Memory B cell (primary cell): ENCODE measurements at regions not wholly inside any gene's neighbourhood (a gene's known extent, or its start where the extent isn't known, plus 50 kb on each side); places are given as distances from the start of the nearest gene placed in this dataset.
"Not testable (repeated sequence)": the region's sequence is repeated elsewhere in the genome, so short reads cannot be mapped to it uniquely, and the experiment has no call there.

Source experiments
- ATAC-seq: fragments of 150-1000 bp; cut with Tn5 transposase; 2 replicates; pipeline ENCODE4 v1.10.0; 2021; ENCODE audit warnings: low read depth, mild to moderate bottlenecking, moderate library complexity
- DNase-seq, 2 donors: peaks; one replicate each; pipeline ENCODE4 v3.0.0; 2022; ENCODE audit warnings: low spot score in 2 of 2
- H3K27ac Mint-ChIP-seq: one replicate; pipeline ENCODE4 v1.8.0; 2022; ENCODE audit warnings: mild to moderate bottlenecking, moderate library complexity, mixed read lengths
- H3K27me3 Mint-ChIP-seq: one replicate; pipeline ENCODE4 v1.8.0; 2022; ENCODE audit warnings: mixed read lengths
- H3K36me3 Mint-ChIP-seq: one replicate; pipeline ENCODE4 v1.8.0; 2022; ENCODE audit warnings: mild to moderate bottlenecking, mixed read lengths
- H3K4me1 Mint-ChIP-seq: one replicate; pipeline ENCODE4 v1.8.0; 2022; ENCODE audit warnings: mixed read lengths
- H3K4me3 Mint-ChIP-seq: one replicate; pipeline ENCODE4 v1.8.0; 2022; ENCODE audit warnings: mild to moderate bottlenecking, moderate library complexity, mixed read lengths
- H3K9me3 Mint-ChIP-seq: one replicate; pipeline ENCODE4 v1.8.0; 2022; ENCODE audit warnings: mixed read lengths

GRCh38 chr16:10261077-10261476, 78.8 kb upstream of the GRIN2A start:
- no peak for ATAC-seq

GRCh38 chr16:10261526-10261925, 79.3 kb upstream of the GRIN2A start:
- H3K27ac Mint-ChIP-seq, ATAC-seq, H3K36me3 Mint-ChIP-seq, H3K27me3 Mint-ChIP-seq, H3K4me3 Mint-ChIP-seq, DNase-seq, H3K9me3 Mint-ChIP-seq: not testable (repeated sequence)
- peaks cover 26% of the 10 kb centered on the region for H3K4me1 Mint-ChIP-seq

More at GRCh38 chr16:10261077-10261476, 78.8 kb upstream of the GRIN2A start:
- H3K27ac Mint-ChIP-seq: no peak overlapping the region
- H3K36me3 Mint-ChIP-seq: no peaks in the 10 kb centered on the region
- no peak for DNase-seq
- no peak overlapping the region for H3K4me3 Mint-ChIP-seq
- peaks cover 26% of the 10 kb centered on the region for H3K4me1 Mint-ChIP-seq
- no peaks in the 10 kb centered on the region for H3K9me3 Mint-ChIP-seq
- H3K27me3 Mint-ChIP-seq: no peaks in the 10 kb centered on the region

- DNase-seq (no peak), ATAC-seq (no peak)
- H3K4me1 Mint-ChIP-seq: peaks cover 24% of the 10 kb centered on the region
- H3K9me3 Mint-ChIP-seq: no peaks in the 10 kb centered on the region
- no peak overlapping the region for H3K4me3 Mint-ChIP-seq
- H3K36me3 Mint-ChIP-seq: no peaks in the 10 kb centered on the region
- H3K27me3 Mint-ChIP-seq: no peaks in the 10 kb centered on the region
- H3K27ac Mint-ChIP-seq: no peak overlapping the region
Measured at GRCh38 chr16:10262377-10263132, 80.3 kb upstream of the GRIN2A start.

- Mint-ChIP-seq H3K27ac (peak overlapping the region; percentile 38), H3K4me3 (no peak overlapping the region), H3K36me3 (no peaks in the 10 kb centered on the region), H3K27me3 (no peaks in the 10 kb centered on the region), H3K4me1 (peaks cover 5% of the 10 kb centered on the region), H3K9me3 (no peaks in the 10 kb centered on the region)
- DNase-seq: no peak
- no peak for ATAC-seq
Measured at GRCh38 chr16:10265770-10266615, 83.8 kb upstream of the GRIN2A start.

GRCh38 chr16:10266809-10267208, 84.6 kb upstream of the GRIN2A start:
- H3K4me3 Mint-ChIP-seq: no peak overlapping the region
- H3K4me1 Mint-ChIP-seq: peaks cover 5% of the 10 kb centered on the region
- H3K27ac Mint-ChIP-seq: no peak overlapping the region
- H3K36me3 Mint-ChIP-seq: peaks cover 1% of the 10 kb centered on the region
- H3K9me3 Mint-ChIP-seq: no peaks in the 10 kb centered on the region
- H3K27me3 Mint-ChIP-seq: no peaks in the 10 kb centered on the region
- DNase-seq (no peak), ATAC-seq (no peak)

- Mint-ChIP-seq H3K27ac (peak overlapping the region; percentile 49), H3K27me3 (no peaks in the 10 kb centered on the region), H3K9me3 (peaks cover 2% of the 10 kb centered on the region), H3K4me3 (no peak overlapping the region), H3K36me3 (peaks cover 3% of the 10 kb centered on the region), H3K4me1 (peaks cover 5% of the 10 kb centered on the region)
- DNase-seq (no peak), ATAC-seq (no peak)
Measured at GRCh38 chr16:10269632-10270031, 87.4 kb upstream of the GRIN2A start.

GRCh38 chr16:10272250-10272854, 90.1 kb upstream of the GRIN2A start:
- not testable (repeated sequence) for H3K4me3 Mint-ChIP-seq, H3K27me3 Mint-ChIP-seq

GRCh38 chr16:10275214-10275996, 93.2 kb upstream of the GRIN2A start:
- not testable (repeated sequence) for DNase-seq, H3K9me3 Mint-ChIP-seq, H3K36me3 Mint-ChIP-seq, H3K27me3 Mint-ChIP-seq, H3K4me1 Mint-ChIP-seq
- peak; percentile 76 for ATAC-seq
- Mint-ChIP-seq H3K4me3 (peak overlapping the region; percentile 5), H3K27ac (peak overlapping the region; percentile 92)

More at GRCh38 chr16:10272250-10272854, 90.1 kb upstream of the GRIN2A start:
- H3K36me3 Mint-ChIP-seq, ATAC-seq, H3K4me1 Mint-ChIP-seq, H3K9me3 Mint-ChIP-seq, H3K27ac Mint-ChIP-seq, DNase-seq: not testable (repeated sequence)

GRCh38 chr16:10277597-10277996, 95.4 kb upstream of the GRIN2A start:
- ATAC-seq: no peak
- no peak for DNase-seq
- no peak overlapping the region for H3K27ac Mint-ChIP-seq
- no peaks in the 10 kb centered on the region for H3K27me3 Mint-ChIP-seq
- H3K9me3 Mint-ChIP-seq: peaks cover 2% of the 10 kb centered on the region
- H3K4me3 Mint-ChIP-seq: no peak overlapping the region
- H3K4me1 Mint-ChIP-seq: peaks cover 10% of the 10 kb centered on the region
- peaks cover 7% of the 10 kb centered on the region for H3K36me3 Mint-ChIP-seq

- H3K4me1 Mint-ChIP-seq: peaks cover 9% of the 10 kb centered on the region
- peak overlapping the region; percentile 40 for H3K27ac Mint-ChIP-seq
- no peak for ATAC-seq
- no peak overlapping the region for H3K4me3 Mint-ChIP-seq
- peaks cover 7% of the 10 kb centered on the region for H3K36me3 Mint-ChIP-seq
- H3K9me3 Mint-ChIP-seq: peaks cover 2% of the 10 kb centered on the region
- no peak for DNase-seq
- H3K27me3 Mint-ChIP-seq: no peaks in the 10 kb centered on the region
Measured at GRCh38 chr16:10280262-10281170, 98.3 kb upstream of the GRIN2A start.

- peaks cover 2% of the 10 kb centered on the region for H3K9me3 Mint-ChIP-seq
- H3K4me3 Mint-ChIP-seq: no peak overlapping the region
- no peaks in the 10 kb centered on the region for H3K27me3 Mint-ChIP-seq
- no peak overlapping the region for H3K27ac Mint-ChIP-seq
- H3K36me3 Mint-ChIP-seq: peaks cover 7% of the 10 kb centered on the region
- peaks cover 2% of the 10 kb centered on the region for H3K4me1 Mint-ChIP-seq
- DNase-seq: no peak
- ATAC-seq: no peak
Measured at GRCh38 chr16:10282367-10282766, 100.1 kb upstream of the GRIN2A start.

GRCh38 chr16:10283246-10283645, 101.0 kb upstream of the GRIN2A start:
- H3K27me3 Mint-ChIP-seq, H3K36me3 Mint-ChIP-seq, DNase-seq, H3K4me1 Mint-ChIP-seq, H3K9me3 Mint-ChIP-seq, ATAC-seq, H3K4me3 Mint-ChIP-seq, H3K27ac Mint-ChIP-seq: not testable (repeated sequence)
